AG09319 (cell line): ENCODE measurements at regions not wholly inside any gene's neighbourhood (a gene's known extent, or its start where the extent isn't known, plus 50 kb on each side); places are given as distances from the start of the nearest gene placed in this dataset.
"Not testable (repeated sequence)": the region's sequence is repeated elsewhere in the genome, so short reads cannot be mapped to it uniquely, and the experiment has no call there.

ENCODE experiments used
- DNase-seq: peaks from one replicate; pipeline ENCODE4 v3.0.0-alpha.2; 2010; ENCODE audit warnings: low read depth; ENCODE audit errors: extremely low read depth
- CTCF ChIP-seq: IDR thresholded peaks from 2 replicates; pipeline ENCODE4 v1.5.1; 2011; ENCODE audit warnings: low read depth, mild to moderate bottlenecking, inconsistent platforms, low read length, moderate library complexity

- no peak for DNase-seq
- no peak for TF ChIP-seq CTCF
Observed at GRCh38 chr11:71370895-71371673, 77.1 kb downstream of the DHCR7 start.

DNA sequence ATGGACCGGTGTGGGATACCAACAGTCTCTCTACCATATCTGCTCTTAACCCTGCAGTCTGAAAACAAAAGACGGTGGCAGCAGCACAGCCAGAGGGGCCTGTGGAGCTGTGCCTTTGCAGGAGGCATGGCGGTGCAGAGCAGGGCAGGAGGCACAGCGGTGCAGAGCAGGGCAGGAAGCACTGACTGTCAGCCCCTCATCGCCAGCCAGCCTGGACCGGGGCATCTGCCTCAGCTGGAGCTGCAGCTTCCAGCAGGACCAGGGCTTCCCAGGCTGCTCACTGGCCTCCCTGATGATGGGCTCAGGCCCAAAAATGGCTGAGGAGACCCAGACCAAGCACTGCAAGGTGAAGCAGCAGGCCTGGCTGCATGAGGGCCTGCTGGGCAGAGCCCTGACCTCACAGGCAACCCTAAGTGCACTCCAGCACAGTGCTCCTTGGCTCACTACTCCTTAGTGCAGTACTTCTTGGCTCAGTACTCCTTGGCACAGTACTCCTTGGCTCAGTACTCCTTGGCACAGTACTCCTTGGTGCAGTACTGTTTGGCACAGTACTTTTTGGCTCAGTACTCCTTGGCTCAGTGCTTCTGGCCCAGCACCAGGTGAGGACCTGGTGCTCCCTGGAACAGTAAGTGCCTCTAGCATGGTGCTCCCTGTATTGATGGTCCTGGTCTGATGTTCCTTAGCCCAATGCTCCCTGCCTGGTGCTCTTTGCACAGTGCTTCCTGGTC is 78.0 kb downstream of the DHCR7 start:
- TF ChIP-seq CTCF = no peak
- no peak for DNase-seq

DNA sequence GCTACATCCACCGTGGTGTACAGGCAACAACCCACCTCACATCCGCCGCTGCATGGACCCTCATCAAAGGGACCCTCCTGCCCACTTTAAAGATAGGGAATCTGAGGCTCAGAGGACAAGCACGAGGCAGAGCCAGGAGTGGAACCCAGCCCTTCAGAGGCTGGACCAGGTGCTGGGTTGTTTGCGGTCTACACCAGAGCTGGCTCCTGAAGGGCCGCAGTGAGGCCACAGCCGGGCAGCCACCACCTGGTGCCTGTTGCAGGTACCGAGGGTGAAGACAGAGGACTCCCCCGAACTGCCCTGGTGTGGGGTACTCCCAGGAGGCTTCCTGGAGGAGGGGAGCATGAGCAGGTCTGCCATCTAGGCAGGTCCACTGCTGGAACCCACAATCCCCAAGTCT is 78.8 kb downstream of the DHCR7 start:
- DNase-seq = no peak
- TF ChIP-seq CTCF = no peak

DNA sequence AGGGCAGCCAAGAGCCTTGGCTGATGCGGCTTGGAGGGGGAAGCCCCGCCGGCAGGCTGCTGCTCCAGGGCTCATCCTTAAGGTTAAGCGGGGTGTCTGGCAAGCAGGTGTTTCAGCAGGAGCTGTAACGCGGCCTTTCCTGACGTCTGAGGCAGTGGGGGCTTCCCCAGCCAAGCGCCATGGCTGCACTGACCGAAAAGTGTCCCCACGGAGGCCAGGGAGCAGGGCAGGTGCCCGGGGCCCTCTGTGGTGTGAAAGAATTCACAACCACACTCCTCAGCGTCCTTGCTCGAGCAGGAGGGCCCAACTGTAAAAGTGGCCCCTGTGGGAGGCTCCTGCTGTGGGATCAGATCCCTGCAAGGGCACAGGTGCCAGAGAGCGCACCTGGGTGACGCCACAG is 79.2 kb downstream of the DHCR7 start:
- no peak for TF ChIP-seq CTCF
- no peak for DNase-seq

DNA sequence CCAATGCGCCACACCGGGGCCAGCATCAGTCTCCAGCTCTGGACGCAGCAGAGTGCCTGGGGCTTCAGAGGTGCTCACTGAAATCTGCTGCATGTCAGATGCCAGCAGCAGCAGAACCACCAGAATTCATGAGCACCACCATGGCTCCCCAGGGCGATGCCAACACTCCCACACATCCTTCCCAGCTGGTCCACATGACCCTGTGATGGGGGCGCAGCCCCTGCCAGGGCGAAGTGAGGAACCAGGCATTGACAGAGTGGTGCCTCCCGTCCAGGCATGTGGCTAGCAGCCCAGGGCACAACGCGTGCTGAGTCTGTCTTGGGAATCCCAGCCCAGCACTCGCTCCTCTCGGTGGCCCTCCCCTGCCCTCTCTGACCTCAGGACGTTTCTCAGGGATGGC is 80.4 kb downstream of the DHCR7 start:
- no peak for DNase-seq
- no peak for TF ChIP-seq CTCF

DNA sequence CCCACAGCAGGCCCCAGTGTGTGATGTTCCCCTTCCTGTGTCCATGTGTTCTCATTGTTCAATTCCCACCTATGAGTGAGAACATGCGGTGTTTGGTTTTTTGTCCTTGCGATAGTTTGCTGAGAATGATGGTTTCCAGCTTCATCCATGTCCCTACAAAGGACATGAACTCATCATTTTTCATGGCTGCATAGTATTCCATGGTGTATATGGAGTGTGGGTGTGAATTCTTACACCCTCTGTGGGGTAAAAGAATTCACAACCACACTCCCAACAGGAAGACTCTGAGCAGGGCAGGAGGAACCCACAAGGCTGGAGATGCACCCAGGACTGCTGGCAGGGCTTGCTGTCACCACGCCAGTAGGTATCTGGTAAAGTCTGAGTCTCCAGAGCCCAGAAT is 80.9 kb downstream of the DHCR7 start:
- not testable (repeated sequence) for DNase-seq

DNA sequence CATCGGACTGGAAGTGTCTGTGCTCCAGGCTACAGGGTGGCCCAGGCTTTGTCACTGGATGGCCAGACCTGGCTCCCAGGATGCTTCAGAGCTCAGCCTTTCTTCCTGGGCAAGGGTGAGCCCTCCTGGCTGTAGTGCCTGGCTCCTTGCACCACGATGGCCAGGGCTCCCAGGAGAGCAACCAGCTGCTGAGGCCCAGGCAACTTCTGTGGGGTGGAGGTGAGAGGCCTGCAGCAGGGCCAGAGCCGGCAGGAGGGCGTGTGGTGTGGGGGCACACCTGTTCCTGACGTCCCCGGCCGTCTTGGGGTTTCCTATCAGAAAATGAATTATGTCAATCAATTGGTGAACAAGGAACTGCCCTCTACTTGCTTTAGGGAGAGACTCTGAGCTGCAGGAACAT is 82.1 kb downstream of the DHCR7 start:
- TF ChIP-seq CTCF = no peak
- DNase-seq = no peak
